ENCODE measurements at regions not wholly inside any gene's neighbourhood (a gene's known extent, or its start where the extent isn't known, plus 50 kb on each side); places are given as distances from the start of the nearest gene placed in this dataset.

DNA sequence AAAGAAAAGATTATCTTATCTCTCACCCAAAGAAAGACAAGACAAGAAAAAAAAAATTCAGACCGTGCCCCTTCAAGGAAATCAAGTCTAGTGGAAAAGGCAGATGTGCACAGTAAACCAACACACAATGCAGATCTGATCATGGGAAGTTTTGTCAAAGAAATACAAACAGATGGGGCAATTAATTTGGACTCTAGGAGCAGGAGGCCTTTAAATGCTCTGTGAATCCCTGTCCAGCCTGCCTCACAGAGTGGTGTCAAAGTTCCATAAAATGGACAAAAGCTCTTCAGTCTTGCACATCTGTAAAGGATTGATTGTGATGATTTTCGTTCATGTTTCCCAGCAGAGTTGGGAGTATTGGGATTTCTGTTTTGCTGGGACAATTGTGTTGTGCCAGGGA is 53.1 kb upstream of the TGM3 start:
- H3K9ac ChIP-seq (ENCODE audit: insufficient read length), result no peak overlapping the region
- H3K4me3 ChIP-seq, result no peak overlapping the region
- DNase-seq (ENCODE audit: low read depth, low spot score), result no peak
- no peaks in the 10 kb centered on the region for H3K9me3 ChIP-seq (ENCODE audit: low read depth, low read length)
- TF ChIP-seq POLR2AphosphoS5 (IDR thresholded peaks at IDR 0.05; ENCODE audit: borderline replicate concordance, low read depth, low read length) (no peak), EZH2 (IDR thresholded peaks at IDR 0.05) (no peak), FOXP2 (optimal IDR thresholded peaks at IDR 0.05; ENCODE audit: control extremely low read depth, extremely low read length, insufficient read depth) (no peak)
- no peaks in the 10 kb centered on the region for H3K36me3 ChIP-seq (ENCODE audit: insufficient read depth, low read length)
- H3K27ac ChIP-seq, result no peak overlapping the region

DNA sequence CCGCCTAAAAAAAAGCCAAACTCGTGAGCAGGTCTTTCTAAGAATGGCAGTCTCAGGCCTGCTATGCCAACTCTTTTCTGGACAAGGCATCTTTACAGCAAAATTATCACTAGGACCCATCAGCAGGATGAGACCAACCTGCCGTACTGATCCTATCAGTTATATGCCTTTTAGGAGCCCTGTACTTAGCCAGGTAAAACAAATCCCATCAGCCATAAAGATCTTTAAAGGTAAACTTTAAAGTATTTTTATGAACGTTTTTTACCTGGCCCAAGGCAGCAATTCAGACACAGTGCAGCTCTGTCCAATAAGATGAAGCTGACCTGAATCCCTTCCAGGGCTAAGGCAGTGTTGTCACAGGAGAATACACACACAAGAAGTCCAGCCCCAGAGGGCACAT is 51.3 kb upstream of the TGM3 start:
- no peak overlapping the region for H3K4me3 ChIP-seq
- H3K9me3 ChIP-seq (ENCODE audit: low read depth, low read length), result no peaks in the 10 kb centered on the region
- DNase-seq (ENCODE audit: low read depth, low spot score), result no peak
- TF ChIP-seq FOXP2 (optimal IDR thresholded peaks at IDR 0.05; ENCODE audit: control extremely low read depth, extremely low read length, insufficient read depth) (no peak), POLR2AphosphoS5 (IDR thresholded peaks at IDR 0.05; ENCODE audit: borderline replicate concordance, low read depth, low read length) (no peak), EZH2 (IDR thresholded peaks at IDR 0.05) (no peak)
- no peak overlapping the region for H3K27ac ChIP-seq
- no peak overlapping the region for H3K9ac ChIP-seq (ENCODE audit: insufficient read length)
- H3K36me3 ChIP-seq (ENCODE audit: insufficient read depth, low read length), result no peaks in the 10 kb centered on the region

DNA sequence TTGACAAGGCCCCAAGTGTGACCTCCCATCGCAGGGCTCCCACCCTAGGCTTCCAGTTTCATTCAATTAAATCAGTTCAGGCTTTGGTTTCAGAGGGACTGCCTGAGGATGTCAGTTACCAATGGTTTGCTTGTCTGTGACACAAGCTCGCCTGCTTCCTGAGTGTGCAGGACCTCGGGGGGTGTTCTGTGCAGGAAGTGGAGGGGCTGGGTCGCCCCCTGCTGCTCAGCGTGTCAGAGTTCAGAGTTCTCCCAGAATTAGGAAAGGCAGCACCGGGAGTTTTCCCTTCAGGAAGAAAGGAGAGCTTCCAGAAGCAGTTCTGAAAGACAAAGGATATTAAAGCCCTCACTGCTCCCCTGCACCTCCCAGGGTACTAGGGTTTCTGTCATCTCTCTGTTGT is 50.8 kb upstream of the TGM3 start:
- TF ChIP-seq POLR2AphosphoS5 (IDR thresholded peaks at IDR 0.05; ENCODE audit: borderline replicate concordance, low read depth, low read length), result no peak
- H3K27ac ChIP-seq, result no peak overlapping the region
- no peaks in the 10 kb centered on the region for H3K36me3 ChIP-seq (ENCODE audit: insufficient read depth, low read length)
- no peaks in the 10 kb centered on the region for H3K9me3 ChIP-seq (ENCODE audit: low read depth, low read length)
- no peak for DNase-seq (ENCODE audit: low read depth, low spot score)
- no peak overlapping the region for H3K9ac ChIP-seq (ENCODE audit: insufficient read length)
- no peak overlapping the region for H3K4me3 ChIP-seq

DNA sequence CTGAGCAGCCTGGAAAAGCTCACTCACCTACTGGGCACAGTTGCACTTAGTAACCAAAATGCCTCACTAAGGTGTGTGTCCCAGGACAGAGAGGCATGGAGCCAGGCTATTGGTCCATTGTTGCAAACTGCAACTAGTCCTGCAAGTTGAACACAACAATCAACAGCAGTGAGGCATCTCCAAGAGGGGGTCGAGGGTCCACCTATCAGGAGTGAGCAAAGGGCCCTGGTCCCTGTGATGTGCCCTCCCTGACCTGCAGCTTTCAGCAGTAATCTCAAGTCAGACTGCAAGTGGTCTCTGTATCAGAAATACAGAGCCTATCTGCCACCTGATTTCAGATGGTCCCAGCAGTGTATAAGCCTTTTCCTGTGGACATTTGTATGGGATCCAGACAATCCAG is 50.2 kb upstream of the TGM3 start:
- H3K9ac ChIP-seq (ENCODE audit: insufficient read length), result no peak overlapping the region
- no peak overlapping the region for H3K27ac ChIP-seq
- H3K36me3 ChIP-seq (ENCODE audit: insufficient read depth, low read length), result no peaks in the 10 kb centered on the region
- no peak for DNase-seq (ENCODE audit: low read depth, low spot score)
- H3K9me3 ChIP-seq (ENCODE audit: low read depth, low read length), result no peaks in the 10 kb centered on the region
- H3K4me3 ChIP-seq, result no peak overlapping the region
- TF ChIP-seq EZH2 (IDR thresholded peaks at IDR 0.05), result no peak
- no peak for TF ChIP-seq FOXP2 (optimal IDR thresholded peaks at IDR 0.05; ENCODE audit: control extremely low read depth, extremely low read length, insufficient read depth)
- TF ChIP-seq POLR2AphosphoS5 (IDR thresholded peaks at IDR 0.05; ENCODE audit: borderline replicate concordance, low read depth, low read length), result no peak
